Activated CD4-positive, alpha-beta T cell treated with anti-CD3 and anti-CD28 coated beads, Interleukin-2, Interleukin-4, amounts not matched to agents 100 ng/mL and 50 ng/mL, durations not matched to agents 16 hours and 8 hours (primary cell): ENCODE measurements at regions not wholly inside any gene's neighbourhood (a gene's known extent, or its start where the extent isn't known, plus 50 kb on each side); places are given as distances from the start of the nearest gene placed in this dataset.
A peak's percentile ranks its signal among the peaks of the same experiment; 100 is the strongest.

Experiments
- DNase-seq: peaks from one replicate; pipeline ENCODE4 v3.0.0-alpha.2; 2020; ENCODE audit warnings: low spot score

DNA sequence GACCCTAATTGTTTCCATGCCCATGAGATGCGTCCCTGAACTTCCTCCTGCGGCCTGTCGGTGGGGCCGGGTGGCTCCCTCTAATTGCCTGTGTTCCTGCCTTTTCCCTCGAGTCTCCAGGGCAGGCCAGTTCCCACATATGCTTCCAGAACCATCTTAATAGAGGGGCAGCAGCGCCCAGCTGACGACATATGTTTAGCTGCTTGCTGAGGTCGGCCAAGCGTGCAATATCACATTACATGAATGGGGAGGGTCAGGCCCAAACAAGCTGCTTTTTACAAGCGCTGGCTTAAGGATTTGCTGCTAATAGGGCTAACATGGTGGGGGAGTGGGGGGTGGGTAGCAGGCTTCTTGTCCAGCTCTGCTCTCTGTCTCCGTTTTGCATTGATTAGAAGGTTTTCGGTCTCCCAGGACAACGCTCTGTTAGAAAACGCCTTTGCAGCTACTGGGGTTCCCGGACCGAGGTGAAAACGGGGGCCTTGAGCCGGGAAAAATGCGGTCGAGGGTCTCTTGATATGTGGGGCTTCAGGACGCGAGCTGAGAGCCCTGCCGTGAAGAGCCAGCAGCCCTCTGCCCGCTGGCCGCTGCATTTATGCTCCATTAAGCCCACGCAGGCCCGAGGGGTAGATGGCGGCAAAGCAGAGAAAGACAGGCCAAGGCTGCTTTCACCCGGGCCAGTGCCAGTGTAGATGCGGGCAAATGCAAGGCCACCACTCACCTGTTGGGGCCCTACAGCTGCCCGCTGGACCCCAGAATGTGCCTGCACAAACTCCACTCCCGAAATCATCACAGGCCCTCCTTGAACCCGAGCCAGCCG lies 308.5 kb downstream of the BMP7 start:
- DNase-seq, result no peak

DNA sequence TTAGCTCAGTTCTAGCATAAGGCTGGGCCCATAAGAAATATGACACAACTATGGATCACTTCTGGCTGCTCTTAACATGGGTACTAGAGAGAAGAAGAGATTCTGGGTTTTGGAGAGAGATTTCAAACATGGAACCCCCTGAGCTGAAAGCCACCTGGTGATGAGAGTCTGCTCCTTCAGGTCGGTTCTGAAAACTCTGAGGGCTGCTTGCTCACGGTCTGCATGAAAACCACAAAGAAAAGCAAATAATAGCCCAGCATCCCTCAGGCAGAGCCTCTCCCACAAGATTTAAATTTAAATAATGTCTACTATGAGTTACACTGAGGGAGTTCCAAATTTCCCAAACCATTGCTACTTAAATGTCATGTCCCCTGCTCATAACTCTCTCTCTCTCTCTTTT lies 301.5 kb downstream of the BMP7 start:
- DNase-seq, result no peak

DNA sequence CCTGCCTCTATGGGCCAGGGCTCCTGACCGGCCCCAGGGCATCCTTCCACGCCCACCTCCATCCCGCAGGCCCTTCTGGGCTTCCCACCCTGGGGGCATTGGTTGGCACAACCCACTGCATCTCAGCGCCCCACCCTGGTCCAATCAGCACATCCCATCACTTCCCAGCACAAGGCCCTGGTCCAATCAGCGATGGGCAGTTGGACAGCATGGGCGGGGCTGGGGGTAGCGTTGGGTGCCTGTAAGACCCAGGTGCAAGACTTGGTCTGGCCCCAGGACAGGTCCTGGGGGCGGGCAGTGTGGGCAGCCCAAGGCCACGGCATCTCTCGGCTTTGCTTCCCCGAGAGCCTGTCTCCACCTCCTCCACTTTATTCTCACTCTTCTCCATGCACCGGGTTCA lies 298.5 kb downstream of the BMP7 start:
- DNase-seq, result no peak

DNA sequence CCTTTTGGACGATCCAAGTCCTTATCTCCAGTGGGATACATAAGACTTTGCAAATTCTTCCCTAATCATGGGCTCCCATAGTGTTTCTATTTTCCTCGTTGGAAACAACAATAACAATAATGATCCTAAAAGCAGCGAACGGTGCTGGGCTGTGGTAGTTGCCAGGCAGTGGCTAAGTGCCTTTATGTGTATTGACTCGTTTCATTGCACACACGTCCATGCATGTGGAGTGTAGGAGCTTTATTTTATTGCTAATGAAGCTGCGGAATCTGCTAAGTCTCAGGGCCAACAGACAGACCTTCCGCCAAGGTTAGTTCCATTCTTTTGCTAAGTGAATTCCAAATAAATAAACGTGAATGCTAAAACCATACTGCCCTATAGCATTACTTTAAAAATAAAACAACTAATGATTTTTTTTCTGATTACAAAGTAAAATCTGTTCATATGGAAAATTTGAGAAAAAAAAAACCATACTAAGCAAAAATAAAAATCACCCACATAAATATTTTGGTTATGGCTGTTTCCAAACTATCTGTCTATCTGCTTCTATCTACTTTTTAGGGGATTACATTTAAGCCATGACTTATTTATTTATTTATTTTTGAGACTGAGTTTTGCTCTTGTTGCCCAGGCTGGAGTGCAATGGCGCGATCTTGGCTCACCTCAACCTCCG lies 297.9 kb downstream of the BMP7 start:
- DNase-seq, result no peak

DNA sequence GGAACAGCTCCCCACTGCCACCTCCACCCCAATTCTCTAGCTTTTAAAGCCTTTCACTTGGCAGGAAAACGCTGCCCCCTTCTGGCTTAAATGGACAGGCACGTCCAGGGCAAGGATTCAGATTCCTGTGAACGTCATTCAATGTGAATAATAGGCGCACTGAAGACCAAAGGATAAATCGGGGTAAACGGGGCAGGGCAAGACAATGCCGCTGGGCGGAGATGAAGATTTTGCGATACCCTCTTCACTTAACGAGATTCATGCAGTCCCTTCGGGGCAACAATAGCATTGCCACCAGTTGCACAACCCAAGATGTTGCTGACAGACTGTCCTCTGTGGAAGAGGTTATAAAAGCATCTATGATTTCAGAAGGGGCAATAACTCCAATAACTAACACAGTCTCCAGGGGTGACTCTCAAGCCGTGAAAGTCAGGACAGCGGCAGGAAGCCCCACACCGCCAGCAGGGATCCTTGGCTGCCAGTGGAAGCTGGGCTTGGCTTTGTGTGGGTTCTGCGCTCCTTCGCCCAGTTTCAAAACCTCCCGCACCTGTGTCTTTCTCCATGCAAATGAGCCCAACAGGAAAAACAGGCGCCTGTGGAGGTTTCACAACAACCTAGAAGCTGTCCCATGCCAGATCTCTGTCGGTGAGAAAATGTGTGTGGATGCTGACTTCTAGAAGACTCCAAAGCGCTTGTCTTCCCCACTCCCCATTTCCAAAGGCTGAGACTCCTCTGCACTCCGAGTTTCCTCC lies 291.8 kb downstream of the BMP7 start:
- DNase-seq, result peak; percentile 33

DNA sequence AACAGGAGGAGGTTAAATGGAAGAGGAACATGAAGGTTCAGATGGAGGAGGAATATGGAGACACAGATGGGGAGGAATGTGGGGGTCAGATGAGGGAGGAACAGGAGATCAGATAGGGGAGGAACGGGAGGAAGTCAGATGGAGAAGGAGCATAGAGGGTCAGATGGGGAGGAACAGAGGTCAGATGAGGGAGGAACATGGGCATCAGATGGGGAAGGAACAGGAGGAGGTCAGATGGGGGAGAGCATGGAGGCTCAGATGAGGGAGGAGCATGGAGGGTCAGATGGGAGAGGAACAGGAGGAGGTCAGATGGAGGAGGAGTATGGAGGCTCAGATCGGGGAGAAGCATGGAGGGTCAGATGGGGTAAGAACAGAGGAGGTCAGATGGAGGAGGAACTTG lies 290.6 kb downstream of the BMP7 start:
- no peak for DNase-seq

DNA sequence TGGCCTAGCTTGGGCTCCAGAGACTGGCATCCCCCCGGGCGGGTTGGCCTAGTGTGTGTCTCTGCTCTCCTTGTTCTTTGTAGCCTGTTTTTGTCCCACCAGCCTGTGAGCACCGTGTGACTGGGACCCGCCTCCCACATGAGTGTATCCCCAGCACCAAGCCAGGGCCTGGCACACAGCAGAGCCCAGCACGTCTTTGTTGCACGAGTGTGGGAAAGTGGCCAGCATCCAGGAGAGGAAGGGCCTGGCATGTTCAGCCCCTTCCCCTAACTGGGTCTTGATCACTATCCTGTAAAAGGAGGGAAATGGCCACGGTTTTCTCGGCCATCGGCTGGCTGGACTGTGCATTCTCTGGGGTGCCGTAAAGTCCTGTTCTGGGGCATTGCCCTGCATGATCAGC lies 290.1 kb downstream of the BMP7 start:
- DNase-seq, result no peak

DNA sequence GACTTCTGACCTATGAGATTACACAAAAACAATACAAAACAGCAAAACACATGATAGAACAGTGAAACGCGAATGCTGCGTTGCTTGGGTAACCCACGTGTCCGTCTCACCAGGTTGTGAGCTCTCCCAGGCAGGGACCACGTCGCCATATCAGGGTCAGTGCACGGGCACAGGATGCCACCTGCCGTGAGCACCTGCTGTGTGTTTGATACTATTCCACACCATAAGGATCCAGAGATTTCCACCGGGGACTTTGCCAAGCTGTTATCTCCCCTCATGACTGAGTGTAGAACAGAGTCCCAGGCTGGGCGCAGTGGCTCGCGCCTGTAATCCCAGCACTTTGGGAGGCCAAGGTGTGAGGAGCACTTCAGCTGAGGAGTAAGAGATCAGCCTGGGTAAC lies 288.0 kb downstream of the BMP7 start:
- no peak for DNase-seq

DNA sequence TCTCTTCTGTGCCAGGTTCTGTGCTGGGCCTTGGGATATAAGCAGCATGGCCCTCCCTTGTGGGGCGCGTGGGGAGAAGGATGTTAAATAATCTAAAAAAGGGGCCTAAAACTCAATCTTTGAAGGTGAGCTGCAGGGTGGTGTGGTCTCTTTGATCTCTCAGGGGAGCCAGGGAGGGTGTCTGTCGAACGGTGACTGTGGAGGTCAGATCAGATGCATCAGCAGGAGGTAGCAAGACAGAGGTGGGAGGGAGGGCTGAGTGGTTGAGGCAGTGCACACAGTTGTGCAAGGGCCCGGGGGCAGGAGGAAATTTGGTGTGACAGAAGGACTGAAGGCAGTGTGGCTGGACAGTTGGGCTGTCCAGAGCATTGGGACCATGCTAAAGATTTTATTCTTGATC lies 287.3 kb downstream of the BMP7 start:
- no peak for DNase-seq

DNA sequence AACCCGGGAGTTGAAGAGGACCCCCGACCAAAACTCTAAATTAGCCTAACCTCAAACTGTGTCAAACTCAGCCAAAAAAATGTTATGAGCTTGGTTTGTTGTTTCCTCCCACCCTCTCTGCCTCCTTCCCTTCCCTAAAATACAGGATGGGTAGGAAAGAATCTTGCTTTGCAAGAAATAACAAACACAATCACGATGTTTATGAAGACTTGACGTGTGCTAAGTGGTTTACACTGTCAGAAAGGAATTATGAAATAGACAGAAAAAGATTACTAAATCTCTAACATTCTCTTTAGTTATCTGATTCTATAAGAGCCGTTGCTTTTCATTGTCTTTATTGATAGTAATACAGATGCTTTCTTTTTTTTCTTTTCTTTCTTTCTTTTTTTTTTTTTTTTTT lies 285.1 kb downstream of the BMP7 start:
- no peak for DNase-seq

DNA sequence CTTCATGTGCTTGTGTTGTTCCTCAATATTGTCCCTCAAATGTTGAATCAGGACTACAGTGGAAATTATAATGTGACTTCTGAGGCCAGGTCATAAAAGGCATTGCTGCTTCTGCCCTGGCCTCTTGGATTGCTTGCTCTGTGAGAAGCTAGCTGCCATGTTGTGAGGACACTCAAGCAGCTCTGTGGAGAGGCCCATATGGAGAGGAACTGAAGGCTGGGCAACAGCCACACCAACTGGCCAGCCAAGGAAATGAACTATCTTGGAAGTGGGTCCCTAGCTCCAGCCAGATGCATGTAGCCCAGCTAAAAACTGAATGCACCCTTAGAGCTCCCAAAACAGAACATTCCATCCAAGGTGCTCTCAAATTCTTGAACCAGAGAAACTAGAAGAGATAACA lies 282.6 kb downstream of the BMP7 start:
- no peak for DNase-seq

DNA sequence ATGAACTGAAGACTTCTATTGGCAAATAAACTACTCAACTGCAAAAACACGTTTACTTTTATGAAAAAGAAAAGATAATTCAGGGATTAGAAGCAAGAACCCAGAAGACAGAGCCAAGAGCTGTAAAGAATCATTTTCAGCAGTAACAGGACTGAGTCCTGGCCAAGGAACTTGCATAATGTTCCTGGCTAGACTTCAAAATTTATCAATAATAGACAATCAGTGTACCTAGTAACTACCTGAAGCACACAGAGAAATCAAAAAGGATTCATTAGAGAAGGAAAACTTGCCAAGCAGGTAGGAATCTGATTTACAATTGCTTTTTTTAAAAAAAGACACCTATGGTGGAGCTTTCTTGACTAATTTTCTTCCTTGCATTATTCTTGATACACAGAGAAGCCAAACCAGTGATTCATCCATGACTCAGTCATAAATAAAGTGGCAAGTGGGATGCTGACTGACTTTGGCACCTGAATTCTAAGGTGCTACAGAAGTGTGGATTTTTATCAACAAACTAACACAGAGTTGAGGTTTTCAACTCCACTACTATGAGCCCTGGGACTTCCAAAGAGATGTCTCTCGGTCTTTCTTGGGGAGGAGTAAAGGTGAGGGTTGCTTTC lies 281.3 kb downstream of the BMP7 start:
- no peak for DNase-seq

DNA sequence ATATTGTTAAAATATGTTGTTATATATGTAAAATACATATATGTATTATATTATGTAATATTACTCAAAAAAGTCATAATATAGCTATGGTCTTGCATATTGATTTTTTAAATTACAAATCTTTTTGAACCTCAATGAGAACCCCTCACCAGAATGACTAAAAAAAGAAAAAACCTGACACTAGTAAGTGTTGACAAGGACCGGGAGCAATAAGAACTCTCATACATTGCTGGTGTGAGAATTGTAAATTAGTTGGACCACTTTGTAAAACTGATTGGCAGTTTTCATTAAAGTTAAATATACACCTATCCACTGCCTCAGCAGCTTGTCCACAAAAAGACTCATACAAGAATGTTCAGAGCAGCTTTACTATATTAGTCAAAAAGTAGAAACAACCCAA lies 280.0 kb downstream of the BMP7 start:
- DNase-seq, result no peak

DNA sequence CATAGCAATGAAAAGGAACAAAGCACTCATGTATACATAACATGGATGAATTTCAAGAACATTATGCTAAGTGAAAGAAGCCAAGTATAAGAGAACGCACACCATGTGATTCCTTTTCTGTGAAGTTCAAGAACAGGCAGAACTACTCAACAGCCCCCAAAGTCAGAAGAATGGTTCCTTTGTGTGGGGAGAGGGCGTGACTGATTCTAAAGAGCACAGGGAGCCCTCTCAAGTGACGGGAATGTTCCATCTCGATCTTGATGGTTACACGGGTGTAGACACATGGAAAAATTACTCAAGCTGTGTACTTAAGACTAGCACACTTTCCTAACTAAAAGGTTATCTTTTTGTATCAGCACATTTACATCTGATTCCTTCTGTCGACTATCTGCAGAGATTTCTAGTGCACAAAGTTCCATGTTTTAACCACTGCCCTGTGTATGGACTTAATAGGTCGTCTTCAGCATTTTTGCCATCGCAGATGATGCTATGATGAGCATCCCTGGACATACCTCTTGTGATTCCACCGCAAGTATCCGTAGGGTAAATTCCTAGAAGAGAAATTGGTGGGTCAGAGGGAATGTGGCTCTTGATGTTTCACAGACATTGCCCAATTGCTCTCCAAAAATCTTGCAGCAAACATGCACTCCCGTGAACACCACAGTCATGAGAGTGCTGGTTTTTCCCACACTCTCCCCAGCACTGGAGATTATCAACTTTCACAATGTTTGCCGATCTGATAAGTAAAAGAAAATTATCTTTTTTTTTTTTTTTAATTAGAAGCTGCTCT lies 279.3 kb downstream of the BMP7 start:
- no peak for DNase-seq

DNA sequence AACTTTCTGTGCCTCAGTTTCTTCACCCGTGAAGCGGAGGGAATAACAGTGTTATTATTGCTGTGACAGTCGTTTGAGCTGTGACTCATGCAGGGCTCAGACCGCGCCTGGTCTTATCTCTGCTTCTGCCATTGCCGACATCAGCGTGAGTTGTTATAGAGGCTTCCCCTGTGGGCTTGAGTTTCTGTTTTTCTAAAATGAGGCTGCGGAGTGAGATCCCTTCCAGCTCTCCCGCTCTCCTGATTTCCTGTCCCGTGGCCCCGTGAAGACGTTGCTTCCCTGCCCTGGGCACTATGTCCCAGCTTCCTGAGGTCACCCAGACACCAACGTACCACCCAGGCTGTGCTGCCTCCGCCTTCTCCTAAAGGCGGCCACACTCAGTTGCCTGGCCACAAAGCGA lies 278.5 kb downstream of the BMP7 start:
- DNase-seq, result no peak

DNA sequence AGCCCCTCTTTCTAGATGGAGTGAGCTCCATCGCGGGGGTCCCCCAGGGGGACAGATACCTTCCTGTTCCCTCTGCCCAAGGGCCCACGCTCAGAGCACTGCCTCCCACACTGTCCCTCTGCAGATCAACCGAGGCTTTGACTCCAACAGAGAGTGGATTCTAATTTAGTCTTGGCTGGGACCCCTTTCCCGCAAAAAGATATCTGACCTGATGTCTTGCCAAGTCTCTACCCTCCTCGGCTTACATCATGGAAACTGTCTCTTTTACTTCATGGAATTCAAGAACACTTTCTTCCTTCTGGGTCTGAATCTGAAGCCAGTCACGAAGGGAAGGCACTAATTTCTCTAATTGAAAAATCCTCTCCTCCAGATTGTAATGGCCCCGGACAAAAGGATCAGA lies 278.0 kb downstream of the BMP7 start:
- DNase-seq, result no peak

DNA sequence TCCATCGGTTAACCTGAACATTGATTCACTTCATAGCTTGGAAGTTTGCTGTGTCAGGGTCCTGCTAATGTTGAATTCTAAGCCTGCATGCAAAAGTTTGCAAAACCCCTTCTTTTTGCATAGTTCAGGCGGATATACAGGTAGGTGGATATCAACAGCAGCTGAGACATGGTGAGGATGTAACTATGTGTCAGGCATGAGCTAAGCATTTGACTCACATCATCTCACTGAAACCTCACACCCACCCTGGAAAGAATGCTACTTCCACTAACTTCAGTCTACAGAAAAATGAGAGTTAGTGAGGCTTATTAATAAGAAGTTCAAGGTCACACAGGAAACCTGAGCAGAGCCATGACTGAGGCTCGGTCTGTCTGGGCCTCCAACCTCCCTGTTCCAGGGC lies 276.9 kb downstream of the BMP7 start:
- DNase-seq, result no peak

DNA sequence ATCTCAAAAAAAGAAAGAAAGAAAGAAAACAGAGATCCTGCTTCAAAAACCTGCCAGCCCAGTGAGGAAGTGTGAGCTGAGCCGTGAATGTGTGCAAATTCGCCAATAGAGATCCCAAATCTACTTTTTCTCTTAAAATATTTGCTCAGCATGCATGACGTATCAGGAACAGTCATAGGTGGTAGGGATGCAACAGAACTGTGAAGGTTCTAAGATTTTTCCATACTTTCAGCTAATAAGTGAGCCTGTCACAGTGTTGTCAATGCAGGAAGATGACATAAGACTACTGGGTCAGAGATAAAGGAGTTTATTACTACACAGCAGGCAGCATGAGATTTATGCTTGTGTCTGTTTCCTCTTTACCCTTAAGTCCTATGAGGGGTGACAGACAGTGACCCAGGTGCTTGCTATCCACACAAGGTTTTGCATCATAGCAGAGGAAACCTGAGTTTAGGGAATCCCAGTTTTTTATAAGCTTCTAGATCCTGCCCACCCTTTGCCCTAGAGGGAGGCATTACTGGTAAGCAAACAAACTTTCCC lies 273.4 kb downstream of the BMP7 start:
- no peak for DNase-seq

DNA sequence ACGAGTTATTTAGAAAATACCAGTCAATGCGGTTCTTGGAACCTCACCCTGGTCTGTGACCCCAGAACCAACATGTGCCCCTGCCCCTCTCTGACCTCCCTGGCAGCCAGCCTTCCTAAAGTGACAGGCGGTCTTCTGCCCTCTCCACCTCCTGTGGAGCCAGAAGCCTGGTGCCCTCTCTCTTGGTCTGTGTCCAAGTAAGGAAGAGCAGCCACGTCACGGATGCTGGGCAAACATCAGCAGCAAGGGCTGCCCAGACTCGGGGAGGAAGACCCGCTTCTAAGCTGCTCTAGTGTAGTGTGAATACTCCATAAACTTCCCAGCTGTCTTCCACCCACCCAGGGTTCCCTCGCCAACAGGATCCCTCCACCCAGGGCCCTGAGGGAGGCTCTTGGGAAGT lies 272.4 kb downstream of the BMP7 start:
- no peak for DNase-seq

DNA sequence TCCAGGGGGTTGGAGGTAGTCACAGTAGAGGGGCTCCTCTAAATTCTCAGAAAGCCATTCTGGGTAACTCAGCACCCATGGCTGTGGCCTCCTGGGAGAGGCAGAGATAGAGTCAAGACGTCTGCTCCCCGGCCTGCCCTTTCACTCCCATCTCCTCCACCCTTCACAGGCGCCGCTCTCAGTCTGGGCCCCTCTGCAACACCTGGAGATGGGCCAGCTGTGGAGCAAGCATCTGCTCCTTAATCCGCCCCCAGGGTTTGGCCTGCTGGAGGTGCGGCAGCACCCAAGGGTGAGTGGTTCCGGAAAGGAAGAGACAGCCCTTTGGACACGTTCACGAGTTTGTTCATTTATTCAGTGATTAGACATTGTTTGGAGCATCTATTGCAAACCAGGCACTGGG lies 271.3 kb downstream of the BMP7 start:
- no peak for DNase-seq

DNA sequence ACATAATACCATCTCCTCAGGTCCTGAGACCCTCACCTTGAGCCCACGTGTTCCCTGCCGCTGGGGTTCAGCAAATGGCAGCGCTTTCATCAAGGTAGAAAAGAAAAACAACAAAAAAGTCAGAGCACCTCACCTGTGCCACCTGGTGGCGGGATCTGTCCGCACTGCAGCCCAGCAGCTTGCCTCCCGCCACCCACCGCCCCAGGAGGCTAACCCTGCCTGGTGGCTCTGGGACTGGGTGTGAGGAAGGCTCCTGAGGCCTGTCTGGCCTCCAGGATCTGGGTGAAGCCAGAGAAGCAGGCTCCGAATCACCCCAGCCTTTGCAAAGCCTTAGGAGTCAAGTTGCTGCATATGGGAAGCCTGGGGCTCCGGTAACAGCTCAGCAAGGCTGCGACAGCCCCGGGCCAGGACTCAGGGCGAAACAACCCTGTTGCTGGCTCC lies 270.8 kb downstream of the BMP7 start:
- peak; percentile 3 for DNase-seq

DNA sequence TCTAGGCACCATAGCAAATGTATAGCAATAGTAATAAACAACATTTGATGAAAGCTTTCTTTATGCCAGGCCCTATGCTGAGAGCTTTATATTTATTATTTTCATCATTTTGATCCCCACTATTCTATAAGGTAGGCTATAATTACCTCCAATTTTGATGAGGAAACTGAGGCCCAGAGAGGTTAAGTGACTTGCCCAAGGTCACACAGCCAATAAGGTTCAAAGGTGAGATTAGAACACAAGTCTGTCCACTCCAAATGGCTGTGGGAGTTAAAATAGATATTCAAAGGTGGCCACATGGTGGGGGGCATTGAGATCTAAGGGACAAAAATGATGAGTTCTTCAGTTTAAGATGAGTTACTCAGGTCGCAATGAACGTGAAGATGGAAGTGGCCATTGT lies 269.9 kb downstream of the BMP7 start:
- no peak for DNase-seq
